Choroid plexus epithelial cell (primary cell): ENCODE measurements at regions not wholly inside any gene's neighbourhood (a gene's known extent, or its start where the extent isn't known, plus 50 kb on each side); places are given as distances from the start of the nearest gene placed in this dataset.
"Not testable (repeated sequence)": the region's sequence is repeated elsewhere in the genome, so short reads cannot be mapped to it uniquely, and the experiment has no call there.

Experiments
- DNase-seq: peaks from one replicate; pipeline ENCODE4 v3.0.0-alpha.2; 2010; ENCODE audit warnings: low read depth
- H3K4me3 ChIP-seq: 2 replicates; pipeline ENCODE4 v1.5.1; 2011; ENCODE audit warnings: low read depth, mild to moderate bottlenecking, control low read depth, low read length, moderate library complexity
- CTCF ChIP-seq: conservative IDR thresholded peaks from 2 replicates; pipeline ENCODE4 v1.5.1; 2011; ENCODE audit warnings: low read depth, mild to moderate bottlenecking, control low read depth, inconsistent platforms, low read length, moderate library complexity

- H3K4me3 ChIP-seq, result not testable (repeated sequence)
- peak; percentile 8 for TF ChIP-seq CTCF
- DNase-seq, result peak; percentile 13
Observed at GRCh38 chr7:65791788-65792187, 81.1 kb upstream of the VKORC1L1 start.

DNA sequence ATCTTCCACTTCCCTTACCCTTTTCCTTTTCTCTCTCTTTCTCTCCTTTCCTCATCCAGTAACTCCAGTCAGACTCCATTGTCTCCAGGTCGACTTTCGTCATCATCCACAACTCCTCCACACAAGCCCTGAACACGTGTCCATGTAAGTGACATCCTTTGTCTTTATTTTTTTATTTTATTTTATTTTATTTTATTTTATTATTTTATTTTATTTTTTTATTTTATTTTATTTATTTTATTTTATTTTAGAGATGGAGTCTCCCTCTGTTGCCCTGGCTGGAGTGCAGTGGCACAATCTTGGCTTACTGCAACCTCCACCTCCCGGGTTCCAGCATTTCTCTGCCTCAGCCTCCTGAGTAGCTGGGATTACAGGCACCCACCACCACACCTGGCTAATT is 80.1 kb upstream of the VKORC1L1 start:
- DNase-seq, H3K4me3 ChIP-seq: not testable (repeated sequence)

DNA sequence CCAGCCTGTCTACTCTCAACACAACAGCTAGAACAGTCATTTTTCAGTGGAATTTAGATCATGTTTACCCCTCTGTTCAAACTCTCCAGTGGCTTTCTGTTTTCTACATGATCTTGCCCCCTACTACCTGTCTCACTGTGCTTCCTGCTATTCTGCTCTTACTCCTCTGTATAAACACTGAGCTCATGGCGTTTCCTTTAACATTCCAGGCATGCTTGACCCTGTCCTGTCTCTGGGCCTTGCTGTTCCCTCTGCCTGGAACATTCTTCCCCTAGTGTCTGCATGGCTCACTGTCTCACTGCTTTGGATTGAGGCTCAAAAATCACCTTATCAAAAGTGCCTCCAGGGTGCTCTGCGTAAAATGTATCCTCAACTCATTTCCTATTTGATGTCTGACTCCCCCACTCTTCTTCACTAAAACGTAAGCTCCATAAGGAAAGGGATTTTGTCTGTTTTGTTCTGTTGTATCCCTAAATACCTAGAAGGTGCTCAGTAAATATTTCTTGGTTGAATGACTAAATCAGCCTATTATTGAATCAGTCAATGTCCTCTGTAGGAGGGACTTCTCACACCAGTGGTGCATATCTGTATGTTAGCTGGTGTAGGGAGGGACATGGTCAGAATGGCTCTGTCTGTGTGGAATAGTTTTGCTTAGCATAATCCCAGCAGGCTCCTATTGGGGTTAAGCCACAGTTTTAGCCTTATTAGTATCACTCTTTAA is 78.0 kb upstream of the VKORC1L1 start:
- TF ChIP-seq CTCF, result peak; percentile 2
- H3K4me3 ChIP-seq, result not testable (repeated sequence)
- peak; percentile 63 for DNase-seq

- DNase-seq, H3K4me3 ChIP-seq: not testable (repeated sequence)
Observed at GRCh38 chr7:65795392-65795716, 77.5 kb upstream of the VKORC1L1 start.

GRCh38 chr7:65796205-65796604 is 76.7 kb upstream of the VKORC1L1 start:
- no peak for DNase-seq
- no peak overlapping the region for H3K4me3 ChIP-seq
- no peak for TF ChIP-seq CTCF

DNA sequence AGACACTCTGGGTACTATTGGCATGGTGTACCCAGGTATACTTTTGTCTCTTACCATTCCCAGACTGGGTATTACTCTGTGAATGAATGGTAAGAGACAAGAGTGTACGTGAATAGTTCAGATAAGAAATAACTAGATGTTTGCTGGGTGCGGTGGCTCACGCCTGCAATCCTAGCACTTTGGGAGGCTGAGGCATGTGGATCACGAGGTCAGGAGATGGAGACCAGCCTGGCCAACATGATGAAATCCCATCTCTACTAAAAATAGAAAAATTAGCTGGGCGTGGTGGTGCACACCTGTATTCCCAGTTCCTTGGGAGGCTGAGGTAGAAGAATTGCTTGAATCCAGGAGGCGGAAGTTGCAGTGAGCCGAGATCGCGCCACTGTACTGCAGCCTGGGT is 75.8 kb upstream of the VKORC1L1 start:
- DNase-seq, result not testable (repeated sequence)

DNA sequence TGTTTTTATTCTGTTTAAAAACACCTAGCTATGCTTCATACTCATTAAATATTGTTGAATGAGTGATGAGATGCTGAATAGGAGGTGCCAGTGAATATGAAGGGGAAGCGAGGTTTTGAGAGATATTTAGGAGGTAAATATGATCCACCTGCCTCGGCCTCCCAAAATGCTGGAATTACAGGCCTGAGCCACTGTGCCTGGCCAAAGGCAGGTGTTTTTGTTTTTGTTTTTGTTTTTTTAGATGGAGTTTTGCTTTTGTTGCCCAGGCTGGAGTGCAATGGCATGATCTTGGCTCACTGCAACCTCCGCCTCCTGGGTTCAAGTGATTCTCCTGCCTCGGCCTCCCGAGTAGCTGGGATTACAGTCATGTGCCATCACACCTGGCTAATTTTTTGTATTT is 75.3 kb upstream of the VKORC1L1 start:
- not testable (repeated sequence) for H3K4me3 ChIP-seq, DNase-seq

More for the DNA sequence above, 75.8 kb upstream of the VKORC1L1 start:
- H3K4me3 ChIP-seq, result not testable (repeated sequence)

DNA sequence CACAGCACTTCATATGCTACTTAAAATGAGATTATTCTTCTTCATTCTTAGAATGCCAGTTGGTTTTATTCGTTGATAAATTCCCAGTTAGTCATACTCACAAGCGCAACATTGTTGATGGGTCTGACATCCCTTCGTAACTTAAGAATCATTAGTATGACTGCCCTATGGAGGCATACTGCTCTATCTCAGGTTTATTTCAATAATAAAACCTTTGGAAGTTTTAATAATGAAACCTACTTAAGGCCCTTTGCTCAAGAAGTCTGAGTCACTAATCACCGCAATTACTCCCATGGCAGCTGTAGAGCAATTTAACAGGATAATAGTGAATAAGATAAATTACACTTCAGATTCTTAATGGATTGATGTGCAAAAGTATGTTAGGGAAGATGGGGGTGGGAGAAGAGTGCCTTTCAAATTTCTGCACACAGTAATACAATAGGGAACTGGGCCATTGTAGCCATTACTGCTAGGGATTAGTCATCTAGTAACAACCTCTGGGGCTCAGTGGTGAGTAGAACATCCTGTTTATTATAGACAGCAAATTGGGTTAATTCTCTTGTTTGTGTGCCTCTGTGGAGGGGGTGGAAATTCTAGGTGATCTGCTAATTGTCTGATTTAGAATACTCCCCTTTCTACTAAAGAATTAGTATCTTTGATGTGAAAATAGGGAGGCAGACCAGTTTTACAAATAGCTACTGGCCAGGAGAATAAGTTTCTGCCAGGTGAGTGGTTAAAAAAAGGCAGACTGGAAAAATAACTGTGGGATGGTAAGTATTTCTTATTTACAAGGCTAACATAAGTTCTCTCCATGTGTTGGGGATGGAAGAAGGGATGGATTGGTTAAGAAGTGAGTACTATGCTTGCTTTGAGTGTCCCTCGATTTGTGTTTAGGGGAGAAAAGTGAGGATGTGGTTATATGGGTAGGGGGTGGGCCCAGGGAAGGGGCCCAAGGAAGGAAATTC is 74.5 kb upstream of the VKORC1L1 start:
- TF ChIP-seq CTCF, result no peak
- peak; percentile 72 for DNase-seq
- no peak overlapping the region for H3K4me3 ChIP-seq

DNA sequence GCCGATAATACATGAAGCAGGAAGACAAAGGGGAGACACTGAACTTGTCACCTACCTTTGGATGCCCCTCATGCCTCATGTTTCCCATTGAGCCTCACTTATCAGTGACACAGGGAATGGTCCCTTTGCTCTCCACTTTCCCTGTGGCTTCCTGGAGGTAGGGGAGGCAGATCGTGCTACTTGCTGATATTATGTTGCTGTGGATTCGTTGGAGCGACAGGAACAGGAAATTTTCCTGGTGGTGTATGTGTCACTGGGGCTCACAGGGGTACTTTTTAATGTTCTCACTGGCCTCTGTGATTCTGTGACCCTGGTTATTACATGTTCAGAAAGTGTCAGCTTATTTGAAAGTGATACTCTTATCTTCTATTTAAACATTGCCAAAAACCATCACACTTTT is 72.7 kb upstream of the VKORC1L1 start:
- not testable (repeated sequence) for DNase-seq, H3K4me3 ChIP-seq
